H9 (cell line): ENCODE measurements at regions not wholly inside any gene's neighbourhood (a gene's known extent, or its start where the extent isn't known, plus 50 kb on each side); places are given as distances from the start of the nearest gene placed in this dataset.

ENCODE experiments used
- DNase-seq: peaks from one replicate; pipeline ENCODE4 v3.0.0-alpha.2; 2017
- H2AFZ ChIP-seq: one replicate; pipeline ENCODE4 v1.6.1; 2013; ENCODE audit warnings: mild to moderate bottlenecking, low read length, control low read depth, moderate library complexity
- H2AK5ac ChIP-seq: 2 replicates; pipeline ENCODE4 v1.6.1; 2013; ENCODE audit warnings: low read length, control low read depth, mixed read lengths; ENCODE audit not compliant: insufficient read length
- H2BK120ac ChIP-seq: one replicate; pipeline ENCODE4 v1.6.1; 2013; ENCODE audit warnings: low read depth, mild to moderate bottlenecking, low read length, control low read depth, inconsistent platforms; ENCODE audit not compliant: poor library complexity, severe bottlenecking
- H2BK12ac ChIP-seq: 2 replicates; pipeline ENCODE4 v1.6.1; 2013; ENCODE audit warnings: low read length, control low read depth, mixed read lengths, low read depth; ENCODE audit not compliant: insufficient read length
- H2BK15ac ChIP-seq: 2 replicates; pipeline ENCODE4 v1.6.1; 2013; ENCODE audit warnings: low read depth, low read length, control low read depth
- H2BK20ac ChIP-seq: one replicate; pipeline ENCODE4 v1.6.1; 2013; ENCODE audit warnings: low read depth, mild to moderate bottlenecking, low read length, control low read depth, inconsistent platforms; ENCODE audit not compliant: poor library complexity, severe bottlenecking
- H2BK5ac ChIP-seq: 2 replicates; pipeline ENCODE4 v1.6.1; 2013; ENCODE audit warnings: low read length, control low read depth, mixed read lengths; ENCODE audit not compliant: insufficient read length
- H3K14ac ChIP-seq: 2 replicates; pipeline ENCODE4 v1.6.1; 2013; ENCODE audit warnings: low read length, control low read depth; ENCODE audit not compliant: insufficient read depth
- H3K18ac ChIP-seq: 2 replicates; pipeline ENCODE4 v1.6.1; 2013; ENCODE audit warnings: low read depth, mild to moderate bottlenecking, mixed read lengths, low read length, control low read depth; ENCODE audit not compliant: insufficient read length
- H3K23ac ChIP-seq: 2 replicates; pipeline ENCODE4 v1.6.1; 2013; ENCODE audit warnings: low read length, control low read depth, mixed read lengths, low read depth; ENCODE audit not compliant: insufficient read length
- H3K23me2 ChIP-seq: 2 replicates; pipeline ENCODE4 v1.6.1; 2013; ENCODE audit warnings: low read depth, mild to moderate bottlenecking, mixed read lengths, low read length, control low read depth; ENCODE audit not compliant: insufficient read length, poor library complexity, severe bottlenecking
- H3K27ac ChIP-seq: 2 replicates; pipeline ENCODE4 v1.5.1; 2013; ENCODE audit warnings: low read length, control low read depth, mixed read lengths, low read depth; ENCODE audit not compliant: insufficient read length
- H3K27me3 ChIP-seq: 2 replicates; pipeline ENCODE4 v1.6.1; 2013; ENCODE audit warnings: low read length, control low read depth, inconsistent platforms; ENCODE audit not compliant: insufficient read depth
- H3K4ac ChIP-seq: 2 replicates; pipeline ENCODE4 v1.6.1; 2013; ENCODE audit warnings: low read depth, mild to moderate bottlenecking, control low read depth, inconsistent platforms, low read length, moderate library complexity
- H3K4me1 ChIP-seq: 2 replicates; pipeline ENCODE4 v1.6.1; 2013; ENCODE audit warnings: low read length, control low read depth, inconsistent platforms; ENCODE audit not compliant: insufficient read depth
- H3K4me2 ChIP-seq: 2 replicates; pipeline ENCODE4 v1.6.1; 2013; ENCODE audit warnings: low read length, control low read depth, mixed read lengths; ENCODE audit not compliant: insufficient read length, insufficient read depth
- H3K56ac ChIP-seq: 2 replicates; pipeline ENCODE4 v1.6.1; 2013; ENCODE audit warnings: low read depth, mild to moderate bottlenecking, mixed read lengths, low read length, control low read depth; ENCODE audit not compliant: insufficient read length
- H3K79me1 ChIP-seq: 2 replicates; pipeline ENCODE4 v1.6.1; 2013; ENCODE audit warnings: low read depth, mild to moderate bottlenecking, moderate library complexity, low read length, control low read depth, inconsistent platforms; ENCODE audit not compliant: insufficient read depth, poor library complexity, severe bottlenecking
- H3K79me2 ChIP-seq: 2 replicates; pipeline ENCODE4 v1.6.1; 2013; ENCODE audit warnings: low read length, control low read depth, inconsistent platforms; ENCODE audit not compliant: insufficient read depth
- H3K9ac ChIP-seq: 2 replicates; pipeline ENCODE4 v1.6.1; 2013; ENCODE audit warnings: low read length, control low read depth, mixed read lengths; ENCODE audit not compliant: insufficient read length; ENCODE audit errors: extremely low read depth
- H3K9me3 ChIP-seq: one replicate; pipeline ENCODE4 v1.6.1; 2013; ENCODE audit warnings: low read depth, low read length, inconsistent platforms; ENCODE audit not compliant: control insufficient read depth
- H3T11ph ChIP-seq: one replicate; pipeline ENCODE4 v1.6.1; 2013; ENCODE audit warnings: mild to moderate bottlenecking, low read length, control low read depth, inconsistent platforms
- H4K20me1 ChIP-seq: one replicate; pipeline ENCODE4 v1.6.1; 2013; ENCODE audit not compliant: control insufficient read depth, insufficient read length, insufficient read depth
- H4K5ac ChIP-seq: 2 replicates; pipeline ENCODE4 v1.6.1; 2013; ENCODE audit warnings: low read depth, mild to moderate bottlenecking, mixed read lengths, low read length, control low read depth; ENCODE audit not compliant: insufficient read length
- H4K8ac ChIP-seq: replicated peaks from 2 replicates; pipeline ENCODE4 v1.6.1; 2013; ENCODE audit warnings: low read length, control low read depth, mixed read lengths, low read depth; ENCODE audit not compliant: insufficient read length
- H4K91ac ChIP-seq: 2 replicates; pipeline ENCODE4 v1.6.1; 2013; ENCODE audit warnings: low read depth, mild to moderate bottlenecking, moderate library complexity, mixed read lengths, low read length, control low read depth; ENCODE audit not compliant: insufficient read length
- H3K27ac Mint-ChIP-seq, 3 experiments: 2 replicates in 2 of 3; 3 replicates in 1 of 3; pipeline ENCODE4 v1.8.0; 2020 to 2021; ENCODE audit warnings: mixed read lengths in 3 of 3, mild to moderate bottlenecking in 1 of 3, moderate library complexity in 1 of 3
- H3K27me3 Mint-ChIP-seq: 2 replicates; pipeline ENCODE4 v1.8.0; 2021; ENCODE audit warnings: low read depth, mild to moderate bottlenecking, moderate library complexity, mixed read lengths
- H3K36me3 Mint-ChIP-seq, 3 experiments: 2 replicates in 2 of 3; 3 replicates in 1 of 3; pipeline ENCODE4 v1.8.0; 2020 to 2021; ENCODE audit warnings: low read depth in 3 of 3, mixed read lengths in 3 of 3; ENCODE audit not compliant: insufficient read depth in 1 of 3
- H3K4me1 Mint-ChIP-seq, 2 experiments: 2 replicates each; pipeline ENCODE4 v1.8.0; 2020; ENCODE audit warnings: mixed read lengths in 2 of 2
- H3K4me3 Mint-ChIP-seq, 2 experiments: 2 replicates in 1 of 2; 3 replicates in 1 of 2; pipeline ENCODE4 v1.8.0; 2020 to 2021; ENCODE audit warnings: mild to moderate bottlenecking in 2 of 2, mixed read lengths in 2 of 2, moderate library complexity in 1 of 2
- H3K9me3 Mint-ChIP-seq, 2 experiments: 2 replicates in 1 of 2; 3 replicates in 1 of 2; pipeline ENCODE4 v1.8.0; 2020; ENCODE audit warnings: mild to moderate bottlenecking in 2 of 2, mixed read lengths in 2 of 2, moderate library complexity in 1 of 2
- CTCF ChIP-seq: fragments of 200-600 bp; sonication (generic); conservative IDR thresholded peaks from 3 replicates; pipeline ENCODE4 v1.8.0; 2021; ENCODE audit warnings: antibody characterized with exemption, mild to moderate bottlenecking
- WGBS: extraction: QIAGEN DNeasy Blood & Tissue Kit; methylation state at CpG from one replicate; pipeline ENCODE4 v1.1.7; 2013; ENCODE audit warnings: missing lambda C conversion rate, low lambda C conversion rate, mixed read lengths; ENCODE audit not compliant: insufficient read length; ENCODE audit errors: extremely low coverage; 5-methylcytosine and 5-hydroxymethylcytosine counted together

GRCh38 chr13:105547851-105548250, 987.6 kb downstream of the EFNB2 start:
- Histone ChIP-seq H4K91ac (no peak overlapping the region), H3K9me3 (no peaks in the 10 kb centered on the region), H2BK15ac (no peak overlapping the region), H3K23me2 (no peaks in the 10 kb centered on the region), H2AFZ (no peak overlapping the region), H3K23ac (no peak overlapping the region), H2BK20ac (no peak overlapping the region), H3K4me1 (no peaks in the 10 kb centered on the region), H2BK120ac (no peak overlapping the region), H2BK5ac (no peak overlapping the region), H3K27ac (no peak overlapping the region), H3K56ac (no peak overlapping the region), H3K79me1 (no peaks in the 10 kb centered on the region), H3K14ac (no peak overlapping the region), H4K5ac (no peak overlapping the region), H2AK5ac (no peak overlapping the region), H3K27me3 (no peaks in the 10 kb centered on the region), H2BK12ac (no peak overlapping the region), H3K9ac (no peak overlapping the region), H3T11ph (no peak overlapping the region), H4K8ac (no peak overlapping the region), H3K18ac (no peak overlapping the region), H3K79me2 (no peaks in the 10 kb centered on the region), H3K4me2 (no peak overlapping the region), H3K4ac (no peak overlapping the region), H4K20me1 (no peaks in the 10 kb centered on the region)
- H3K36me3 Mint-ChIP-seq = no peaks in the 10 kb centered on the region
- no peak for DNase-seq
- no peaks in the 10 kb centered on the region for H3K4me1 Mint-ChIP-seq
- TF ChIP-seq CTCF = no peak
- H3K9me3 Mint-ChIP-seq = no peaks in the 10 kb centered on the region
- H3K4me3 Mint-ChIP-seq = no peak overlapping the region
- no peak overlapping the region for H3K27ac Mint-ChIP-seq
- H3K27me3 Mint-ChIP-seq = no peaks in the 10 kb centered on the region
- no CpG with 5 or more reads among the region's 3 CpGs for WGBS
